ENCODE measurements at regions not wholly inside any gene's neighbourhood (a gene's known extent, or its start where the extent isn't known, plus 50 kb on each side); places are given as distances from the start of the nearest gene placed in this dataset.

GRCh38 chr4:38539501-38539900 is 124.5 kb upstream of the KLF3 start:
- Mint-ChIP-seq H3K27ac (no peak overlapping the region), H3K4me3 (no peak overlapping the region), H3K36me3 (ENCODE audit: low read depth) (no peaks in the 10 kb centered on the region), H3K4me1 (no peaks in the 10 kb centered on the region), H3K9me3 (no peaks in the 10 kb centered on the region), H3K27me3 (no peaks in the 10 kb centered on the region)
- DNase-seq (no peak), ATAC-seq (ENCODE audit: low read depth) (no peak)
- no peak for TF ChIP-seq CTCF (IDR thresholded peaks at IDR 0.05)
- intact Hi-C loops (cut with micrococcal nuclease), result no loop called here
- POLR2A ChIA-PET, result no interaction called here
- CTCF ChIA-PET, result no interaction called here

GRCh38 chr4:38547052-38547451 is 116.9 kb upstream of the KLF3 start:
- Mint-ChIP-seq H3K27ac (no peak overlapping the region), H3K4me3 (no peak overlapping the region), H3K36me3 (ENCODE audit: low read depth) (no peaks in the 10 kb centered on the region), H3K4me1 (no peaks in the 10 kb centered on the region), H3K27me3 (peaks cover 7% of the 10 kb centered on the region), H3K9me3 (peaks cover 2% of the 10 kb centered on the region)
- ChIA-PET POLR2A (no interaction called here), CTCF (no interaction called here)
- ATAC-seq (ENCODE audit: low read depth) (no peak), DNase-seq (no peak)
- intact Hi-C loops (cut with micrococcal nuclease), result no loop called here
- TF ChIP-seq CTCF (IDR thresholded peaks at IDR 0.05), result no peak

GRCh38 chr4:38548256-38548655 is 115.7 kb upstream of the KLF3 start:
- POLR2A ChIA-PET, result no interaction called here
- Mint-ChIP-seq H3K27me3 (peaks cover 7% of the 10 kb centered on the region), H3K4me3 (no peak overlapping the region), H3K4me1 (no peaks in the 10 kb centered on the region), H3K27ac (no peak overlapping the region), H3K9me3 (peaks cover 2% of the 10 kb centered on the region), H3K36me3 (ENCODE audit: low read depth) (no peaks in the 10 kb centered on the region)
- DNase-seq (no peak), ATAC-seq (ENCODE audit: low read depth) (no peak)
- TF ChIP-seq CTCF (IDR thresholded peaks at IDR 0.05), result no peak
- CTCF ChIA-PET, result no interaction called here
- intact Hi-C loops (cut with micrococcal nuclease), result no loop called here

GRCh38 chr4:38559374-38559773 is 104.6 kb upstream of the KLF3 start:
- POLR2A ChIA-PET, result no interaction called here

GRCh38 chr4:38560340-38560739 is 103.7 kb upstream of the KLF3 start:
- CTCF ChIA-PET, result no interaction called here
- H3K4me1 Mint-ChIP-seq, result no peaks in the 10 kb centered on the region
- POLR2A ChIA-PET, result no interaction called here

More at GRCh38 chr4:38559374-38559773, 104.6 kb upstream of the KLF3 start:
- no peak for TF ChIP-seq CTCF (IDR thresholded peaks at IDR 0.05)
- Mint-ChIP-seq H3K9me3 (peaks cover 8% of the 10 kb centered on the region), H3K27me3 (peaks cover 7% of the 10 kb centered on the region), H3K36me3 (ENCODE audit: low read depth) (no peaks in the 10 kb centered on the region), H3K4me3 (no peak overlapping the region), H3K4me1 (no peaks in the 10 kb centered on the region), H3K27ac (no peak overlapping the region)
- intact Hi-C loops (cut with micrococcal nuclease), result no loop called here
- no peak for DNase-seq
- no peak for ATAC-seq (ENCODE audit: low read depth)
- CTCF ChIA-PET, result no interaction called here

More at GRCh38 chr4:38560340-38560739, 103.7 kb upstream of the KLF3 start:
- ATAC-seq (ENCODE audit: low read depth), result no peak
- no peak for DNase-seq
- Mint-ChIP-seq H3K27ac (no peak overlapping the region), H3K27me3 (peaks cover 7% of the 10 kb centered on the region), H3K36me3 (ENCODE audit: low read depth) (no peaks in the 10 kb centered on the region), H3K4me3 (no peak overlapping the region), H3K9me3 (peaks cover 2% of the 10 kb centered on the region)
- no peak for TF ChIP-seq CTCF (IDR thresholded peaks at IDR 0.05)
- intact Hi-C loops (cut with micrococcal nuclease), result no loop called here
